ENCODE measurements at regions not wholly inside any gene's neighbourhood (a gene's known extent, or its start where the extent isn't known, plus 50 kb on each side); places are given as distances from the start of the nearest gene placed in this dataset.

DNA sequence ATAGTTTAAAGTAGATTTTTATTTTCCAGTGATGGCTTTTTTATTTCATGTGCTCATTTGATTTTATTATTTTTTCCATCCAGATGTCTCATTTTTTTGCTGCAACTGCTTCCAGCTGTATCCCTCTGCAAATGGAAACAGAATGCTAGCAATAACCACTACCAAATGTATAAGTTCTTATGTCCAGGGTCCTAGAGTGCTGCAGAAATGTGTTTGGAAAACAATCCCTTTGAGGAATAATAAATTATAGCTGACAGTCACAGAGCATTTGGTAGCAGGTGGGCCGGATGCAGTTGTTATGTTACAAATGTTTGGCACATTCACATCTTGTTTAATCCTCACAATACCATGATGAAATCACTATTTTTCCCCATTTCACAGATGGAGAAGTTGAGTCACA, 300.7 kb upstream of the PDGFD start:
- TF ChIP-seq EZH2 (IDR thresholded peaks at IDR 0.05; ENCODE audit: borderline replicate concordance, low read length) = no peak
- TF ChIP-seq, protein P1, sequence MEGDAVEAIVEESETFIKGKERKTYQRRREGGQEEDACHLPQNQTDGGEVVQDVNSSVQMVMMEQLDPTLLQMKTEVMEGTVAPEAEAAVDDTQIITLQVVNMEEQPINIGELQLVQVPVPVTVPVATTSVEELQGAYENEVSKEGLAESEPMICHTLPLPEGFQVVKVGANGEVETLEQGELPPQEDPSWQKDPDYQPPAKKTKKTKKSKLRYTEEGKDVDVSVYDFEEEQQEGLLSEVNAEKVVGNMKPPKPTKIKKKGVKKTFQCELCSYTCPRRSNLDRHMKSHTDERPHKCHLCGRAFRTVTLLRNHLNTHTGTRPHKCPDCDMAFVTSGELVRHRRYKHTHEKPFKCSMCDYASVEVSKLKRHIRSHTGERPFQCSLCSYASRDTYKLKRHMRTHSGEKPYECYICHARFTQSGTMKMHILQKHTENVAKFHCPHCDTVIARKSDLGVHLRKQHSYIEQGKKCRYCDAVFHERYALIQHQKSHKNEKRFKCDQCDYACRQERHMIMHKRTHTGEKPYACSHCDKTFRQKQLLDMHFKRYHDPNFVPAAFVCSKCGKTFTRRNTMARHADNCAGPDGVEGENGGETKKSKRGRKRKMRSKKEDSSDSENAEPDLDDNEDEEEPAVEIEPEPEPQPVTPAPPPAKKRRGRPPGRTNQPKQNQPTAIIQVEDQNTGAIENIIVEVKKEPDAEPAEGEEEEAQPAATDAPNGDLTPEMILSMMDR (conservative IDR thresholded peaks at IDR 0.05 in 1 of 2, IDR thresholded peaks at IDR 0.05 in 1 of 2; ENCODE audit: extremely low read depth in 1 of 2, insufficient read depth in 1 of 2, low read depth in 1 of 2, low read length in 2 of 2) = no peak
